ENCODE measurements at regions not wholly inside any gene's neighbourhood (a gene's known extent, or its start where the extent isn't known, plus 50 kb on each side); places are given as distances from the start of the nearest gene placed in this dataset.

DNA sequence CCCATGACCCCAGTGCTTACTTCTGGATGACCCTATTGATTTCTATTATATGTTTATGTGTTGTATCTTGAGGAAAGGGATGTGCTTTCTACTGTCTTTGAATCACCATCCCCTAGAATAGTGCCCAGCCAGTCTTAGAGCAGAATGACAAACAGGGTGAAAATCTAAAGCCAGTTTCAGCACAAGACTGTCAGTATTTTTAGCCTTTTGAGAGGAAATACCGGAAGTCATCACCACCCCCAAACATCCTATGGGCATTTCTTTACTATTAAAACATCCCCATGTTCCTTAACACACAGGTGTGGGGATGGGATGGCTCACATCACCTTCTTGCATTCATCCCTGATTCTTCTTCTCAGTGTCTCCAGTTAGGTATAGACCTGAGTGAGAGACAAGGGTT lies 52.1 kb upstream of the UBE2L5 start:
- no peaks in the 10 kb centered on the region for H3K9me3 ChIP-seq
- no peak overlapping the region for H3K4me3 ChIP-seq
- H3K36me3 ChIP-seq: no peaks in the 10 kb centered on the region
- TF ChIP-seq POLR2A (IDR thresholded peaks at IDR 0.05; ENCODE audit: low read depth) (no peak), POLR2AphosphoS5 (IDR thresholded peaks at IDR 0.05) (no peak), EP300 (IDR thresholded peaks at IDR 0.05) (no peak)
- TF ChIP-seq, protein P1, sequence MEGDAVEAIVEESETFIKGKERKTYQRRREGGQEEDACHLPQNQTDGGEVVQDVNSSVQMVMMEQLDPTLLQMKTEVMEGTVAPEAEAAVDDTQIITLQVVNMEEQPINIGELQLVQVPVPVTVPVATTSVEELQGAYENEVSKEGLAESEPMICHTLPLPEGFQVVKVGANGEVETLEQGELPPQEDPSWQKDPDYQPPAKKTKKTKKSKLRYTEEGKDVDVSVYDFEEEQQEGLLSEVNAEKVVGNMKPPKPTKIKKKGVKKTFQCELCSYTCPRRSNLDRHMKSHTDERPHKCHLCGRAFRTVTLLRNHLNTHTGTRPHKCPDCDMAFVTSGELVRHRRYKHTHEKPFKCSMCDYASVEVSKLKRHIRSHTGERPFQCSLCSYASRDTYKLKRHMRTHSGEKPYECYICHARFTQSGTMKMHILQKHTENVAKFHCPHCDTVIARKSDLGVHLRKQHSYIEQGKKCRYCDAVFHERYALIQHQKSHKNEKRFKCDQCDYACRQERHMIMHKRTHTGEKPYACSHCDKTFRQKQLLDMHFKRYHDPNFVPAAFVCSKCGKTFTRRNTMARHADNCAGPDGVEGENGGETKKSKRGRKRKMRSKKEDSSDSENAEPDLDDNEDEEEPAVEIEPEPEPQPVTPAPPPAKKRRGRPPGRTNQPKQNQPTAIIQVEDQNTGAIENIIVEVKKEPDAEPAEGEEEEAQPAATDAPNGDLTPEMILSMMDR (IDR thresholded peaks at IDR 0.05): no peak
- no peak overlapping the region for H3K27ac ChIP-seq (replicated peaks in 1 of 4)
- intact Hi-C loops (cut with DNase I): no loop called here
- 71% methylated on average over 1 of the region's 1 CpG for WGBS
- no peaks in the 10 kb centered on the region for H3K27me3 ChIP-seq
- DNase-seq (ENCODE audit: extremely low spot score): no peak
- peaks cover 0 to 6% (median 0%) of the 10 kb centered on the region in 4 donors for H3K4me1 ChIP-seq

DNA sequence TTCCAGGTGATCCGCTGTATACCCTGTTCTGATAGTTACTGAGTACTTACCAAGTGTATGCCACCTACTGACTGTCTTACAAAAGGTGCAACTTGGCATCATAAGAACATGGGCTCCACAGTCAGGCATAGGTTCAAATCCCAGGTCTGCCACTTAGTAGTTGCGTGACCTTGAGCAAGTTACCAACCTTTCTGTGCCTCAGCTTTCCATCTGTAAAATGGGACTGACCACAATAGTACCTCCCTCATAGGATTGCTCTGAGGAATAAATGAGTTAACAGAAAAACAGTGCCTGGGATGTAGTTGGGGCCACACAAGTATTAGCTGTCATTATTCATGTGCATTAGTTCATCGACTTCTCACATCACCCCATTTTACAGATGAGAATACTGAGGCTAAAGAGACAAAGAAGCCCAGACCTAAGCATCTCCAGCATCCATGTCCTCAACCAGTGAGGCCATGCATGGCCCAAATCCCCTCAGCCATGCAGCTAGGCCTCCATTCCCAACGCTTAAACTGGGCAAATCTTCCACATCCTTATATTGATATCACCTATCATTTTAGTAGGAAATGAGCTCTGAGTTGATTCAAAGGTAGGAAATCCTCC lies 51.3 kb upstream of the UBE2L5 start:
- no peaks in the 10 kb centered on the region for H3K9me3 ChIP-seq
- TF ChIP-seq EP300 (IDR thresholded peaks at IDR 0.05) (no peak), POLR2AphosphoS5 (IDR thresholded peaks at IDR 0.05) (no peak), POLR2A (IDR thresholded peaks at IDR 0.05; ENCODE audit: low read depth) (no peak)
- TF ChIP-seq, protein P1 (IDR thresholded peaks at IDR 0.05): no peak
- no peak overlapping the region for H3K27ac ChIP-seq (replicated peaks in 1 of 4)
- peaks cover 0 to 6% (median 0%) of the 10 kb centered on the region in 4 donors for H3K4me1 ChIP-seq
- H3K27me3 ChIP-seq: no peaks in the 10 kb centered on the region
- 94% methylated on average over 4 of the region's 4 CpGs for WGBS
- no peak overlapping the region for H3K4me3 ChIP-seq
- intact Hi-C loops (cut with DNase I): no loop called here
- no peaks in the 10 kb centered on the region for H3K36me3 ChIP-seq
- no peak for DNase-seq (ENCODE audit: extremely low spot score)

GRCh38 chr13:30371649-30372265 lies 50.5 kb upstream of the UBE2L5 start:
- Histone ChIP-seq H3K4me3 (no peak overlapping the region), H3K36me3 (no peaks in the 10 kb centered on the region), H3K27me3 (no peaks in the 10 kb centered on the region), H3K9me3 (no peaks in the 10 kb centered on the region), H3K27ac (replicated peaks in 1 of 4) (no peak overlapping the region), H3K4me1 (peaks cover 0 to 6% (median 0%) of the 10 kb centered on the region in 4 donors)
- TF ChIP-seq EP300 (IDR thresholded peaks at IDR 0.05): no peak
- TF ChIP-seq, protein P1 (IDR thresholded peaks at IDR 0.05): no peak
- no peak for TF ChIP-seq POLR2AphosphoS5 (IDR thresholded peaks at IDR 0.05)
- TF ChIP-seq POLR2A (IDR thresholded peaks at IDR 0.05; ENCODE audit: low read depth): no peak
- intact Hi-C loops (cut with DNase I): no loop called here
- WGBS: 53% methylated on average over 11 of the region's 14 CpGs
- DNase-seq (ENCODE audit: extremely low spot score): no peak

Data from esophagus muscularis mucosa (tissue), 4 donors.